ENCODE measurements at regions not wholly inside any gene's neighbourhood (a gene's known extent, or its start where the extent isn't known, plus 50 kb on each side); places are given as distances from the start of the nearest gene placed in this dataset.
A peak's percentile ranks its signal among the peaks of the same experiment; 100 is the strongest.

DNA sequence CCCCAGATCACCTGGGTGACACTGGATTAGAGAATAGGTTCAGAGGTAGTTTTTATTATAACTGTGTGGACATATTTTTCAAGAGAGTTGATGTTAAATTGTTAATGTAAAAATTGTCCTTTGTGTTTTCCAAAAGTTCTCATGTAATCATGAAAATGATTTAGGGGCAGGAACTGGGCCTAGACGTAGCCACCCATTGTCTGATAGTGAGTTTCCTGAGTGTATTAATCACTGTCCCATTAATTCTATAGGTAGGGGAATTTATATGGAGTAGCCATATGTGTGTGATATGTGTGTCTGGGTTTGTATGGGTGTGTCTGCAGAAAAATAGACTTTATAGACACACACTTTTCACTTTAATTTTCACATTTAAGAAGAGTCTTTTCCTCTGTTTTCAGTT lies 144.6 kb upstream of the RAI14 start:
- DNase-seq, result no peak

- no peak for DNase-seq
Observed at GRCh38 chr5:34511915-34512314, 144.2 kb upstream of the RAI14 start.

GRCh38 chr5:34516166-34516565 lies 140.0 kb upstream of the RAI14 start:
- no peak for DNase-seq

DNA sequence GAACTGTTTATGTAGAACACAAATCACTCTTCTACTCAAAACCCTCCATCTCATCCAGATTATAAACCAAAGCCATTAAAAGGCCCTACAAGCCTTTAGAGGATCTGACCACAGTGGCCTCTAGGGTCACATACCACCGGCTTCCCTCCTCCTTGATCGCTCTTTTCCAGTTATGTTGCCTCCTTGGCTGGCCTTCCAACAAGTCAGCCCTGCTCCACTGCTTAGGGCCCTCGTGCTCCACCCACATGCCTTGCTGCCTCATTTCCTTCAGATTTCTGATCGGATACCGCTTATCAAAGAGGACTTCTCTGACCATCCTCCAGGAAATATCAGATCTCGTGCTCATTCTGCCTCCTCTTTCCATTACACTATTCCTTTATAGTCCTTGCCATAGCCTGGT lies 139.4 kb upstream of the RAI14 start:
- no peak for DNase-seq

- no peak for DNase-seq
Observed at GRCh38 chr5:34517249-34517648, 138.9 kb upstream of the RAI14 start.

DNA sequence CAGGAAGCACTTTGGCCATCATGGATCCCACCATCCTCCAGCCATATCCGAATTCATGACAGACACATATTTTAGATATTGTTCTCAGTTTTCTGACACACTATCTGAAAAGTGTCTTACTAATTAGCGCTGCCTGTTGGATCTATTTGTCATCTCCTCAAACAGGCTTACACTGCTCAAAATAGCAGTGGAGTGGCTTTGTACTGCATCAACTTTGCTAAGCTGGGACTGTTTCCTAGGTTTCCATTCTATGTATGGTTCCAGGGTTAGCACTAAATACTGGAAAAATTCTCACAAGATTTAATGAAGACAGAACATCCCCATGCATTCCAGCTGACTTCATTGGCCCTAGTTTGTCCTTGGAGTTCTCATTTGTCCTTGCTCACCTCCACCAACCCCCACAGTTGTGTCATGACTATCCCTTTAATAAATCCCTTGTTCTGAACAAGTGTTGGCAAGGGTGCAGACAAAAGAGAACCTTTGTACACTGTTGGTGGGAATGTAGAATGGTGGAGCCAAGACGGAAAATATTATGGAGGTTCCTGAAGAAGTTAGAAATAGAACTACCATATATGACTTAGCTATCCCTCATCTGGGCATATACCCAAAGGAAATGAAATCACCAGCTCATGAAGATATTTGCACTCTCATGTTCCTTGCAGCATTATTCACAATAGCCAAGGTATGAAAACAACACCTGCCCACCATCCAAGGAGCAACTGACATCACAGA lies 136.5 kb upstream of the RAI14 start:
- DNase-seq, result no peak

GRCh38 chr5:34521628-34522290 lies 134.4 kb upstream of the RAI14 start:
- DNase-seq, result no peak

DNA sequence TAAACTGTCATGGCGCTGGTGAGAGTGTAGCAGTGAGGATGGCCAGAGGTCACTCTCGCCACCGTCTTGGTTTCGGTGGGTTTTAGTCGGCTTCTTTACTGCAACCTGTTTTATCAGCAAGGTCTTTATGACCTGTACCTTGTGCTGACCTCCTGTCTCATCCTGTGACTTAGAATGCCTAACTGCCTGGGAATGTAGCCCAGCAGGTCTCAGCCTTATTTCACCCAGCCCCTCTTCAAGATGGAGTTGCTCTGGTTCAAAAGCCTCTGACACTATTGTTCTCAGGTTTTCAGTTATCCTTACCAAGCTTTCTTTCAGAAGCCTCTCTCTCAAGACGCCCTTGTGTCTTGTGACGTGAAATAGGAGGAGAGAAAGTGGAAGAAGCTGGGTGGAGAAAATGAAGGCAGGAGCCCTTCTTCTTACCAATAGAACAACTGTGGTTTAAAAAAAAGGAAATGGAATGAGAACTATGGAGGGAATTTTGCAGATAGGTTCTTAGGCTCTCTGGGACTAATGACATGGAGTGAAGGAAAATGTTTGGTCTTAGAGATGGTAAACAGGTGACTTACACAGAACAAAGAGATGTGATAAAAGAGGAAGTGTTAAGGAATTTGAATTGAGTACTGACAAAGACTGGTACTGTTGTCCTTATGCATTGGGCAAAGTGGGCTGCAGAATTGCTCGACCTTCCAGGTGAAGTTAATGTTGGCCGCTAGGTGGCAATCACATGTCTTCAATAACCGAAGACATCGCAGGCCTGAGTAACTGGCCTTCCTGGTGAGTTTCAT lies 133.3 kb upstream of the RAI14 start:
- peak; percentile 30 for DNase-seq

DNA sequence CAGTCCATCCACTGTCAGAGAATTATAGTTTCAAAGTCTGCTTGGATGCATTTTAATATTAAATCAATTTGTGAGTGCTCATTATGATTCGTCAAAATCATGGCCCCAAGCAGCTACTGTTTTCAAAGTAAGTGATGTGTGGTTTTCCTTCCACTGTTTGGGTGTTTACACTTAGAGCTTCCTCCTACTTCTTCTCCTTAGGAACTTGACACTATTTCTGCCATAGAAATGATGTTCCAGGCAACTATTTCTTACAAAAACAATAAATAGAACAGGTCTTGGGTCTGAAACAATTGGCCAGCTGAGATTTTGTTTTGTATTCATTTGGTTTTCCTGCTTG lies 132.8 kb upstream of the RAI14 start:
- DNase-seq, result no peak

- DNase-seq, result no peak
Observed at GRCh38 chr5:34524123-34524522, 132.0 kb upstream of the RAI14 start.

DNA sequence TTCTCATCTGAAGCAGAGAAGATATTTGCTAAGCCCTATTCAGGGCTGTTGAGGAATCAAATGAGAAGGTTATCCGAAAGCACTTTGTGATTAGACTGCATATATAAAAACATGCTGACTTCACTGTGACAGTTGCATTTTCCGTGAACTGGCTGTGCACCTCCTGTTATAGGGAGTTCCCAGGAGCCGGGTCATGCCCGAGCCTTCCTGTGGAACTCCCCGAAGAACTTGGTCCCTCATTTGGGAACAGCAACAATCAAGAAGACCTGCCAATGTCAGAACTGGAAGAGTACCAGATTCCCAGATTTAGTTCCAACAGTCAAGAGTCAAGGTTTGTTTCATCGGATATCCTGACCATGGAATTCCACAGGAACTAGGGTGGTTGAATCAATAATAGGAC lies 130.4 kb upstream of the RAI14 start:
- DNase-seq, result no peak

DNA sequence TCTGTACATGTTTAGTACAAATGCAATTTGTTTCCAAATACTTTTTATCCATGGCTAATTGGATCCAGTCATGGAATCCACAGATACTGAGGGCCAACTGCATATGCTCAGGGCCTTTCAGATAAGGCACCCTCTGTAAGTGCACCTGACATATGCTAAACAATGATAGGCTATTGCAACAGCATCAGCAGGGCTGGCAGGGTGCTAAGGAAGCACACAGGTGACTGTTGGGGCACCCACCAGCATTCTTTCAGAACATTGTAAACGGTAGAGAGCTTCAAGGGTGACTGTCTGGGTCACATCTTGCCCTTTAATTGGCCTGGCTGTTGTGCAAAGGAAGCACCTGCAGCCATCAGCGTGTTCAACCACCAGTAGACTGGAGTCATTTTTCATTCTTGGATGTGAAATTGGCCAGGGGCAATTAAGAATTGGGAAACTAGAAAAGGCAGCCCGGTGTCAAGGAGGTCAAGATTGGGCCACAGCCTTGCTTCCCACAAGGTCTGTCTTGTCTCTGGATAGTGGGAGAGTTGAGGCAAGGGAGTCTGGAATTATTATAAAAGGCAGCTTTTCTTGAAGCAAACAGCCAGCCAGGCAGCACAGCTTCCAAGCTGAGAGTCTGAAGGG lies 129.3 kb upstream of the RAI14 start:
- DNase-seq, result no peak

- DNase-seq, result no peak
Observed at GRCh38 chr5:34529581-34530331, 126.4 kb upstream of the RAI14 start.

DNA sequence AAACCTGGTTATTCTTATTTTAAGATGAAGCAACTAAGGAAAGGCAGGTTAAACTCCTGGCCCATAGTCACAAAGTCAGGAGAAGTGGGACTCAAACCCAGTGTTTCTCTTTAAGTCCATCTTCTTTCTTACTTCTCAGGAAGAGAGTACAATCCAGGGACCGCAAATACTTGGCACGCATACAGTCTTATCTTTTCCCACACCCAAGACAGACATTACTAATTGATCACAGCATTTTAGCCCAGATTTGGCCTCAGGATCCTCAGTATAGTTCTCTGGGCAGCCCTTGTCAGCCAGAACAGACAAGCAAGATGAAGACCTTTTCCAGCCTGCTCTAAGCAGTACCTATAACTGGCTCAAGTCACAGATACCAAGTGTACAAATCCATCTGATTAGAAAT lies 125.5 kb upstream of the RAI14 start:
- no peak for DNase-seq

- DNase-seq, result no peak
Observed at GRCh38 chr5:34531751-34532360, 124.3 kb upstream of the RAI14 start.

DNA sequence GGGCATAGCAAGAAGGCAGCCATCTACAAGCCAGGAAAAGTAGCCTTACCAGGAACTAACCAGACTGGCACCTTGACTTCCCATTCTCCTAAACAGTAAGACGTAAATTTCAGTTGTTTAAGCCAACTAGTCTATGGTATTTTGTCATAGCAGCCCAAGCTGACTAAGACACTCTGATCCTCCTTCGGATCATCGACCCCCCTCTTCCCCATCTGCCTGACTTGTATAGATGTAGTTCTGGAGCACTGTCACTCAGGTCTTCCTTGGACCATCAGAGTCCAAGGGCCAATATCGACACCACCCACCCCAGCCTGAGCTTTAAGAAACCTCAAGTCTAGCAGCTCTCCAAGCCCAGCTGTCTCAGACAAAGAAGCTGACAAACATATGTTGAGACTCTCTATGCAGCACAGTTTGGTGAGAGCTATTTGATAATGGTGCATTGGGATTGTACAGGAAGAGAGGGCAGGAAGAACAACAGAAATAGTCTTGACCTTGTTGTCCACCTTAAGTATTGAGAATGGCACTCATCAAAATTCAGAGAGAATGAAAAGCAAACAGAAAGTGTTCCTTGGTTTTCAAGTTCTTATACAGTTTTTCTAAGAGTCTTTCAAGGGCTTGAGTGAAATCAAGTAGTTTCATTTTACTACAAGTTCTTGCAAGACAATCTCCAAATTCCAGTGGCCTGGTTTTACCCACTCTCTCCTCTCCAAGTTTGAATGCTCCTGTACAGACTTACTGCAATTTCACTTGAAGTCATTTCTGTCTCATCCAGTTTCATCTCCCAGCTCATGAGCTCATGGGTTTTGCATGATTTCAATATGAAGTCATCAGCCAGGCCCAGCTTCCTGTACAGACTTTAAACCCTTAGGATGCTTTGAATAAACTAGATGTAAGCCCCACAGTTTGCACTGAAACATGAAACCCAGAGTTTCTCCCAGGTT lies 122.3 kb upstream of the RAI14 start:
- no peak for DNase-seq

- DNase-seq, result no peak
Observed at GRCh38 chr5:34534523-34535103, 121.5 kb upstream of the RAI14 start.

GRCh38 chr5:34535433-34535832 lies 120.7 kb upstream of the RAI14 start:
- DNase-seq, result no peak

GRCh38 chr5:34535944-34536623 lies 120.0 kb upstream of the RAI14 start:
- DNase-seq, result no peak

DNA sequence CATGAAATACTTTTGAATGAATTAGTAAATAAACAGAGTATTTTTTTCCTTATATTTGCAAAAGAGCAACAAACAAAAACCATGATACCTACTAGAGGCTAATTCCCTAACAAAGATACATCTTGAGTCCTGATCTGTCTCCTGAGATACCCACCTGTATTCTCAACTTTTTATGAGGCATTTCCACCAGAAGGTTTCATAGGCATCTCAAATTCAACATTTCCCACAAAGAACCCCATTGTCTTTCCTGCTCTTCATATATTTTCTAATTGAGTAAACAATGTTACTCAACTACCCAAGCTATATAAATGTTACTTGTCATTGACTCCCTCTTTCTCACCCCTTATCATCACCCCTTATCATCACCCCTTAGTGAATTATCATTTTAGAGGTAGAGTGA lies 119.4 kb upstream of the RAI14 start:
- DNase-seq, result no peak
